Fibroblast of lung (primary cell): ENCODE measurements at regions not wholly inside any gene's neighbourhood (a gene's known extent, or its start where the extent isn't known, plus 50 kb on each side); places are given as distances from the start of the nearest gene placed in this dataset.
"Not testable (repeated sequence)": the region's sequence is repeated elsewhere in the genome, so short reads cannot be mapped to it uniquely, and the experiment has no call there.

Experiments
- EZH2 ChIP-seq: IDR thresholded peaks from 2 replicates; pipeline ENCODE4 v1.5.1; 2012; ENCODE audit warnings: low read length, control low read depth, mild to moderate bottlenecking; ENCODE audit errors: missing control alignments
- TF ChIP-seq, protein P1 (sequence below), 2 donors: IDR thresholded peaks in 1 of 2; conservative IDR thresholded peaks in 1 of 2; 1 replicate in 1 of 2; 2 replicates in 1 of 2; pipeline ENCODE4 v1.5.1; 2011 to 2012; ENCODE audit warnings: low read length in 2 of 2, control low read depth in 1 of 2, inconsistent platforms in 1 of 2, low read depth in 1 of 2, mild to moderate bottlenecking in 1 of 2

DNA sequence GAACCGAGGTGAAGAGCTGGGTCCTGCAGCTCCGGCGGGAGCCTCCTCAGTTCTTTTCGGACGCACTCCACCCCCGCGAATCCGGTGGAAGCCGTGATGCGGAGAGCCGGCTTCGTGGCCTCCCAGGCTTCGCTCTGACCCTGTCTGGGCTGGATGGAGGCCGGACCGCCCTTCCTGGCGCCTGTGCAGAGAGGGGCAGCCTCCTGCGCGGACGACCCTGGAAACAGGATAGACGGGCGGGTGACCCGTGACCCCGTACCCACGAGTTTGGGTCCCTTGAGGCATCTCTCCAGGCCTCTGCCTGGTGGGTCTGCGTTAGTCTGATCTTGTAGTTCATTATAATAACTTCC is 136.0 kb downstream of the FOXD4L6 start:
- TF ChIP-seq, protein P1, sequence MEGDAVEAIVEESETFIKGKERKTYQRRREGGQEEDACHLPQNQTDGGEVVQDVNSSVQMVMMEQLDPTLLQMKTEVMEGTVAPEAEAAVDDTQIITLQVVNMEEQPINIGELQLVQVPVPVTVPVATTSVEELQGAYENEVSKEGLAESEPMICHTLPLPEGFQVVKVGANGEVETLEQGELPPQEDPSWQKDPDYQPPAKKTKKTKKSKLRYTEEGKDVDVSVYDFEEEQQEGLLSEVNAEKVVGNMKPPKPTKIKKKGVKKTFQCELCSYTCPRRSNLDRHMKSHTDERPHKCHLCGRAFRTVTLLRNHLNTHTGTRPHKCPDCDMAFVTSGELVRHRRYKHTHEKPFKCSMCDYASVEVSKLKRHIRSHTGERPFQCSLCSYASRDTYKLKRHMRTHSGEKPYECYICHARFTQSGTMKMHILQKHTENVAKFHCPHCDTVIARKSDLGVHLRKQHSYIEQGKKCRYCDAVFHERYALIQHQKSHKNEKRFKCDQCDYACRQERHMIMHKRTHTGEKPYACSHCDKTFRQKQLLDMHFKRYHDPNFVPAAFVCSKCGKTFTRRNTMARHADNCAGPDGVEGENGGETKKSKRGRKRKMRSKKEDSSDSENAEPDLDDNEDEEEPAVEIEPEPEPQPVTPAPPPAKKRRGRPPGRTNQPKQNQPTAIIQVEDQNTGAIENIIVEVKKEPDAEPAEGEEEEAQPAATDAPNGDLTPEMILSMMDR (conservative IDR thresholded peaks at IDR 0.05 in 1 of 2, IDR thresholded peaks at IDR 0.05 in 1 of 2; ENCODE audit: low read depth in 1 of 2, low read length in 2 of 2), result not testable (repeated sequence)
- not testable (repeated sequence) for TF ChIP-seq EZH2
